HG02885 (cell line): ENCODE measurements at regions not wholly inside any gene's neighbourhood (a gene's known extent, or its start where the extent isn't known, plus 50 kb on each side); places are given as distances from the start of the nearest gene placed in this dataset.
"Not testable (repeated sequence)": the region's sequence is repeated elsewhere in the genome, so short reads cannot be mapped to it uniquely, and the experiment has no call there.

Experiments used
- ATAC-seq: cut with Tn5 transposase; IDR thresholded peaks from one replicate; pipeline ENCODE4 v1.9.1; 2021; ENCODE audit warnings: mild to moderate bottlenecking; ENCODE audit not compliant: unreplicated experiment, poor library complexity

DNA sequence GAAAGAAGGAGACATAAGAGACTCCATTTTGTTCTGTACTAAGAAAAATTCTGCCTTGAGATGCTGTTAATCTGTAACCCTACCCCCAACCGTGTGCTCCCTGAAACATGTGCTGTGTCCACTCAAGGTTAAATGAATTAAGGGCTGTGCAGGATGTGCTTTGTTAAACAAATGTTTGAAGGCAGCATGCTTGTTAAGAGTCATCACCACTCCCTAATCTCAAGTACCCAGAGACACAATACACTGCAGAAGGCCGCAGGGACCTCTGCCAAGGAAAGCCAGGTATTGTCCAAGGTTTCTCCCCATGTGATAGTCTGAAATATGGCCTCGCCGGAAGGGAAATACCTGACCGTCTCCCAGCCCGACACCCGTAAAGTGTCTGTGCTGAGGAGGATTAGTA lies 152.4 kb upstream of the NOTCH2NLA start:
- not testable (repeated sequence) for ATAC-seq

DNA sequence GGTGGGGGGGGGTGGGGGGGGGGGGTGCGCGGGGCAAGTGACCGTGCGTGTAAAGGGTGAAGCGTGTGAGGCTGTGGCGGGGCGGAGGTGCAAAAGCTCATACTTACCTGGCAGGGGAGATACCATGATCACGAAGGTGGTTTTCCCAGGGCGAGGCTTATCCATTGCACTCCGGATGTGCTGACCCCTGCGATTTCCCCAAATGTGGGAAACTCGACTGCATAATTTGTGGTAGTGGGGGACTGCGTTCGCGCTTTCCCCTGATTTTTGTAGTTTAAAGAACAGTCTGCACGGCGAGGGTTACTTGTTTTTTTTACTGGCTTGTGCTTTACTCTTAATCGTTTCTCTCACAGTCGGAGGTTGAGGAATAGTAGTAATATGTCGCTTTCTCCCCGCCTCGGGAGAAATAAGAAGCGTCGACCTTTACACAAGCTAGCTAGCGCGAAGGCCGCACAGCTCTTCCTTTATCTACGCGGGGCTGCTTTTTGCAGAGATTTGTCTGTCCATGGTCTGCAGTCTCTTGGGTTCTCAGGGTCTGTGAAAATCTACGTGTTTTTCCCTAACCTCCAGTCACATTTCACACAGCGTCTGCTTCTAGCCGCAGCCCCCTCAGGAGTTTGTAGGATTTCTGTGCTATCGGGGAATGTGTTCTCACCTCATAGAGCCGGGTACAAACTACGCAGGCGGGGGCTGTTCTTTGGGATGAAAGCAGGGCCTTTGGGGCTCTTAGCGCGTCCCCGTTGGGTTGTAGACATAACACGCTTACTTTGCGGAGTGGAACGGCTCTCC lies 148.1 kb upstream of the NOTCH2NLA start:
- peak; percentile 90 for ATAC-seq

GRCh38 chr1:146376309-146376707 lies 147.5 kb upstream of the NOTCH2NLA start:
- peak; percentile 75 for ATAC-seq

- ATAC-seq = not testable (repeated sequence)
Measured at GRCh38 chr1:146375108-146375507, 146.3 kb upstream of the NOTCH2NLA start.

- not testable (repeated sequence) for ATAC-seq
Measured at GRCh38 chr1:146369940-146370339, 141.1 kb upstream of the NOTCH2NLA start.

DNA sequence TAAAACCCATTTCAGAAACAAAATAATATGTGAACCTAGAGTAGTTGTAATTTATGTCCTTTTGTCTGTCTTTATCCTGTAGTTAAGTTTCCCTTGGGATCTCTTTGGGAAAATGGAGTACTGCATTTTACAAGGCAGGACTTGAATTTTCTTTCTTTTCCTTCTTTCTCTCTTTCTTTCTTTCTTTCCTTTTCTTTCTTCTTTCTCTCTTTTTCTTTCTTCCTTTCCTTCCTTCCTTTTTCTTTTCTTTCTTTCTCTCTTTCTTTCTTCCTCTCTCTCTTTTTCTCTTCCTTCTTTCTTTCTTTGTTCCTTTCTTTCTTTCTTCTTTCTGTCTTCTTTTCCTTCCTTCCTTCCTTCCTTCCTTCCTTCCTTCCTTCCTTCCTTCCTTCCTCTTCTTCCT lies 126.6 kb upstream of the NOTCH2NLA start:
- ATAC-seq = not testable (repeated sequence)

GRCh38 chr1:146326863-146327262 lies 98.0 kb upstream of the NOTCH2NLA start:
- ATAC-seq = not testable (repeated sequence)

DNA sequence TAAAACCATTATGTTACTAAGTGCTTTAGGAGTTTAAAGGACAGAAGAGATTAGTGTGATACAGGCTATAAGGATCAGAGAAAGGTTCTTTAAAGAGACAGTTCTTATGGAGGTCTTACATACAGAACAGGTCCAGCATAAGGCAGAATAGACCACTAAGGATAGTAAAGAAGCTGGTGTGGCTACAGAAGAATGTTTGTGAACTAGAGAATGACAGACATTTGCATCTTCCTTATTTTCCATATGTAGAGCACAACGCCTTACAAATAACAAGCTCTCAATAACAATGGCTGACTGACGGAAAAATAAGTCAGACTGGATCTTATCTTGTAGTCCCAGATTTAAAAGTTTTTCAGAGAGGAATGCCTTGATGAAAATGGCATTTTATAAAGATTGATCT lies 95.6 kb upstream of the NOTCH2NLA start:
- ATAC-seq = not testable (repeated sequence)

GRCh38 chr1:146323302-146323701 lies 94.5 kb upstream of the NOTCH2NLA start:
- not testable (repeated sequence) for ATAC-seq

GRCh38 chr1:146322893-146323292 lies 94.1 kb upstream of the NOTCH2NLA start:
- ATAC-seq = not testable (repeated sequence)

GRCh38 chr1:146318715-146319114 lies 89.9 kb upstream of the NOTCH2NLA start:
- ATAC-seq = not testable (repeated sequence)

DNA sequence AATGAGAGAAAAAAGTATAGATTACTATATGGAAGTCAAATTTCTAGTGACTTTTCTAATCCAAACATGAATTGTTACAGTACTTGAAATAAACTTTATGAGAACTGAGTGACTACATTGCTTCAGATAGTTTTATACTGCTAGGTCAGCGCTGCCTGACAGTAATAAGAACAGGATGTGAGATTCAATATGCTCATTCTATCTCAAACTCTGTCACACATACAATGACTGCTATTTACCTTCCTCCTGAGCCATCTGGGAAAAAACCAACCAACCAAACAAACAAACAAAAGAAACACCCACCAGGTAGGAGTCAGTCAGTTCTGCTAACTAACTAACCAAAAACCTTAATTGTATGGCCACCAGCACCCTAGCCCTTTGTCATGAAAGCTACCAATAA lies 89.0 kb upstream of the NOTCH2NLA start:
- ATAC-seq = not testable (repeated sequence)

GRCh38 chr1:146314449-146315246 lies 85.8 kb upstream of the NOTCH2NLA start:
- not testable (repeated sequence) for ATAC-seq

GRCh38 chr1:146310579-146310978 lies 81.8 kb upstream of the NOTCH2NLA start:
- not testable (repeated sequence) for ATAC-seq

DNA sequence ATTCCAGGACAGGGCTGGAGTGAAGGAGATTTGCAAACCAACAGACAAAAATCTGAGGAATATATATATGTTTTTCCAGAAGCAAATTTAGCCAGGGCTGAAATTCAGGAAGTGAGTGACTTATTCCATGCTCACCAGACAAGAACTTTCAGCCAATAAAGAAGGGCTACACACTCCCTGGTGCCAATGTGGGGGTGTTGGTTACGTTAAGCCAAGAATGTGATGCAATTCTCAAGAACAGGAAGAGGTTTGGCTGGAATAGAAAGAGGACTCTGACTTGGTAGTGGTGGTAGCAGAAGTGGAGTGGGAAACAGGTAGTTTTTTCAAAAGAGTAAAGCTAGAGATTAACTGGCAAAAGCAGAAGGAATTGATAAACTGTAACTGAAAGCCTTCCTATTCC lies 80.6 kb upstream of the NOTCH2NLA start:
- not testable (repeated sequence) for ATAC-seq

DNA sequence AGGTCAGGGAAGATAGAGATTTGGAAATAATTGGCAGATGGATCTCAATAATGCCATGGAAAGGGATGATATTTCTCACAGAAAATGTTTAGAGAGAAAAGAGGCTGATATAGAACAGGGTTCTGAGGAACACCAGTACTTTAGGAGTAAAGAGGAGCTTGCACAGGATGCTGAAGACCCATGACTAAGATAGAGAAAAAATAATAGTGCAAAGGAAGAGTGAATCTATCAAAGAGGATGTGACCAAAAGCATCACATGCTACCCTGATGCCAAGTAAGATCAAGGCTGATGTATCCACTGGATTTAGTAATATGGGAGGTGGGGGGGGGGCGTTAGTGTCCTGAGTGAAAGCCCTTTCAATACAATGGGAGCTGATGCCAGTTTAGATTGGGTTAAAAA lies 80.1 kb upstream of the NOTCH2NLA start:
- not testable (repeated sequence) for ATAC-seq

- not testable (repeated sequence) for ATAC-seq
Measured at GRCh38 chr1:146308152-146308551, 79.3 kb upstream of the NOTCH2NLA start.

- peak; percentile 97 for ATAC-seq
Measured at GRCh38 chr1:146307632-146308031, 78.8 kb upstream of the NOTCH2NLA start.

DNA sequence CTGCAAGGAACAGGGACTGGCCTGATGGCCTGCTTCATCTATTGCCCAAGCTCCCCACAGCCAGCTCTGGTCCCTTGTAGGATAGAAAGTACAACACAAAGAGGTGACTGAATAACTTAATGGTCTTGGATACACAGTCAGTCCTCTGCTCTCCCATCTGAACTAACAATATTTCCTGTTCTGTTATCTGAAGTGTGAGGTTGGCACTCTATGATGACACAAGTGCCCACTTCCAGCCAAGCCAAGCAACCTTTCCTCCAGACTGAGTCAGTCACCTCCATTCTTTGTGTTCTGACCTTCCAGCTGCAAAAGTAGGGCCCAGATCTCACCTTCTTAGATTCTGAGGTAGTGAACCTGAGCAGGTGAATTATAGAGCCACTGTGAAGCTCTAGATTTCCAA lies 77.8 kb upstream of the NOTCH2NLA start:
- ATAC-seq = not testable (repeated sequence)

- not testable (repeated sequence) for ATAC-seq
Measured at GRCh38 chr1:146305442-146305841, 76.6 kb upstream of the NOTCH2NLA start.

GRCh38 chr1:146298575-146298897 lies 69.7 kb upstream of the NOTCH2NLA start:
- peak; percentile 88 for ATAC-seq
